GM12891 (cell line): ENCODE measurements at regions not wholly inside any gene's neighbourhood (a gene's known extent, or its start where the extent isn't known, plus 50 kb on each side); places are given as distances from the start of the nearest gene placed in this dataset.

Experiments used
- DNase-seq: peaks from one replicate; pipeline ENCODE4 v3.0.0; 2011; ENCODE audit warnings: low spot score; ENCODE audit not compliant: insufficient read length
- FAIRE-seq: peaks from 2 replicates; lab custom pipeline; 2011; peaks lifted over from hg19 to GRCh38; lab: Jason Lieb, UNC
- PAX5 ChIP-seq: IDR thresholded peaks from 2 replicates; pipeline ENCODE4 v1.6.1; 2011; ENCODE audit warnings: low read length, moderate library complexity, mild to moderate bottlenecking; ENCODE audit not compliant: insufficient read depth, severe bottlenecking
- POLR2A ChIP-seq: IDR thresholded peaks from 2 replicates; pipeline ENCODE4 v1.6.1; 2011; ENCODE audit warnings: low read depth, low read length, control low read depth
- POLR2AphosphoS5 ChIP-seq: IDR thresholded peaks from 2 replicates; pipeline ENCODE4 v1.6.1; 2011; ENCODE audit warnings: low read depth, low read length, control low read depth
- POU2F2 ChIP-seq: IDR thresholded peaks from 2 replicates; pipeline ENCODE4 v1.6.1; 2011; ENCODE audit warnings: low read depth, mild to moderate bottlenecking, control low read depth, low read length, moderate library complexity
- SPI1 ChIP-seq: IDR thresholded peaks from 2 replicates; pipeline ENCODE4 v1.6.1; 2011; ENCODE audit warnings: low read depth, low read length, control low read depth
- TAF1 ChIP-seq: IDR thresholded peaks from 2 replicates; pipeline ENCODE4 v1.6.1; 2011; ENCODE audit warnings: low read depth, low read length, control low read depth

DNA sequence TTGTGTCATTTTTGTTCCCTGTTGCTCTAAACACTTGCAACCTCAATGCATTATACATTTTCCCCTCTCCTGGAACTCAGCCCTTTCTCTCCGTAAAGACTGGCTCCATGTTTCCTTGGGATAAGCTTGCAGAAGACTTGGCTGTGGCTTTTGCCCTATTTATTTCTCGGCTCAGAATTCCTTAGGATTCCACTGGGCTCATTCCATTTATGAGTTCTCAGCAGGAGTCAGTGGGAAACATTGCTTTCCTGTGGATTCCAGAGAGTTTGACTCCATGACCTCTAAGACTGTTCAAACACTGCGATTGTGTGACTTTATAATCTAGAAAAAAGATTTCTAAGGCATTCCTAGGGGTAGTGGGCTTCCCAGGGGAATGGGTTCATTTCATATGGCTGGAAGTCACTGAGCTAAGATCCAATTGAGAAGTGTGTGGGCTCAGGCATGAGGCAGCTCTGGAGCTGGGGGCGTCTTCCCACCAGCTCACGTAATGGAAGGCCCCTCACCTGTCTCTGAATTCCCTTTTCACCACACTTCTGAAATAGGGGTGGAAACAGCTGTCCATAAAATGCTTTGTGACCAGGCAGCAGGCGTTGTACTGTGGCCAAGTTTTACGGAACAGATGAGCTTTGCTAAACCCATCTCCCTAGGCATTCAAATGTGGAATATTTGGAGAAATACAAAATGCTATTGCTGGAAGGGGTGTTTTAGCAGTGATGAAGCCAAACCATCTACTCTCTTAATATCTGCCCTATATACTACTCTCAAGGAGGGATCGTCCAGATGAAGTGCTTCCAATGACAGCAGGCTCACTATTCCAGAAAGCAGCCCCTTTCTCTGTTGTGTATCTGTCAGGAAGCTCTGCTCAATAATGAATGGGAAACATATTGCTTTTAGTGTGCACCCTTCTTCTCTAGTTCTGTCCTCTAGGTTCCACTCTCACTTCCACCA is 91.8 kb upstream of the BCL6 start:
- TF ChIP-seq POU2F2 (no peak), POLR2AphosphoS5 (no peak), POLR2A (no peak), SPI1 (no peak), PAX5 (no peak), TAF1 (no peak)
- FAIRE-seq: no peak
- DNase-seq: no peak

DNA sequence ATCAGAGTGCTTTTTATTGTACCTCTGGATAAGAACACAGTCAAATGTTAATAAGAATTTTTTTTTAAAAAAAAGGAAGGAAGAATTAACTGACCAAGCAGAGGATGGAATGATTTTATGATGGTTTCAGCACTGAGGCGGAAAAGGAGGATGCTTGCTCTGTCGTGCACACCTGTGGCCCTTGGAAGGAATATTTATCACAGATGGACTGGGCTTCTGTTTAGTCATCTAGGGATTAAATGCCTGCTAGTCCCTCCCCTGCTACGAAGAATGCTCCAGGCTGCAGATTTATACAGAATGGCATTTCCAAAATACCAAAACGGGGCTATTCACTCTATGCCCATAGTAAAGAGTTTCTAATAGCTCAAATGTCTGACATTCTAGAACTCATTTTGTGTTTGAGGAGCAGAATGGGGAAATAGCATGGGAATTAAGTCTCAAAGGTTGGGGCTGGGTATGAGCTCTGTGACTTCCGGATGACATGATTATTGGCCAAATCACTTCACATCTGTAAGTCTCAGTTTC is 92.8 kb upstream of the BCL6 start:
- TF ChIP-seq PAX5: no peak
- TF ChIP-seq POLR2A: no peak
- no peak for TF ChIP-seq POU2F2
- no peak for TF ChIP-seq TAF1
- TF ChIP-seq SPI1: no peak
- no peak for TF ChIP-seq POLR2AphosphoS5
- FAIRE-seq: no peak

DNA sequence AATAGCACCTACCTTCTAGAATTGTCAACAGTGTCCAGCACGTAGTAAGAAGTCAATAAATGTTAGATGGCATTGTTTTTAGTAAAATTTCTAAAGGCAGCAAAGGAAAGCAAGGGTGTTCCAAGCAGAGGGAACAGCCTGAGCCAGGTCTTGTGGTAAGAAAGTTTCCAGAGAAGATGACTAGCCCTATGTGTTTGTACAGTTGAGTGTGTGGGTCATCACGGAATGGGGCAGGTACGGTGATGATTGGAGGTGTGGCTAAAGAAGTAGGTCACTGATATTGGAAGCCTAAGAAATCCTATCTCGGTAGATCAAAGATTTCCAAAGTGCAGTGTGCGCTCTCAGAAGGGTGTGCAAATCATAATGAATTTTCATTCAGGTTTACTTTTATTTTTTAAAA is 94.2 kb upstream of the BCL6 start:
- TF ChIP-seq PAX5: no peak
- no peak for TF ChIP-seq SPI1
- TF ChIP-seq POU2F2: no peak
- no peak for TF ChIP-seq POLR2AphosphoS5
- TF ChIP-seq TAF1: no peak
- no peak for DNase-seq
- FAIRE-seq: no peak

More for the DNA sequence above, 92.8 kb upstream of the BCL6 start:
- DNase-seq: no peak

DNA sequence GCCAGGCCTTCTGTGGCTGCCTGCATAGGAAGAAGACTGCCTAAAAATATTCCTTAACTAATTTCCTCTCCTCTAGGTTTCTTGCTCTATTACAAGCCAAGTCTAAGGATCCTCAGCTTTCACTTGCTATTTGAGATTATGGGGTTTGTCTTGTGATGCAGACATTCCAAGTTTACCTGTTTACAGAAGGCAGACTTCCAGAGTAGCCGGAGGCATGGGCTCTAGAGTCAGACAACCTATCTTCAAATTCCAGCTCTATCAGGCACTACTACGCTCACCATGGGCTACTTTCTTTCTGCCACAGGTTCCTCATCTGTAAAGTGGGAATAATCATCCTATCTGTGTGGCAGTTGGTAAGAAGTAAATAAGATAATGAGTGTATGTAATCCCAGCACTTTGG is 95.6 kb upstream of the BCL6 start:
- no peak for FAIRE-seq
- TF ChIP-seq PAX5 (no peak), POLR2A (no peak), POU2F2 (no peak), POLR2AphosphoS5 (no peak), SPI1 (no peak)

DNA sequence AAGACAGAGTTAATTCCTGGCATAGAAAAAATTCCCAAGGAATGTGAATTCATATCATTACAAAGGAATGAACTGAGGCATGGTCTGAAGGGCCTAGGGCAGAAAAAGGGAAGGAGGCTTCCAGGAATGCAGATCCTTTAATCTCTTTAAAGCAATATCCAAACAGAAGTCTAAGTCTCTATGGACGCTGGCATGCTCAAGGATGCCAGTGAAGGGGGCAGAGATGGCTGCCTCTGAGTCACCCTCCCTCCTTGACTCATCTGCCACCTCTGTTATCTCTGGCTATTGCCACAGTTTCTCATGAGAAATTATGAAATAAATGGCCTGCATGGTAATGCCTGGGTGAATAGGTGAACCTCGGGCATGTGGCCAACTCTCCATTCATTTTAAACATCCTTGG is 96.3 kb upstream of the BCL6 start:
- no peak for DNase-seq
- TF ChIP-seq POLR2AphosphoS5 (no peak), POLR2A (no peak)
- no peak for FAIRE-seq

More for the DNA sequence above, 95.6 kb upstream of the BCL6 start:
- DNase-seq: no peak

DNA sequence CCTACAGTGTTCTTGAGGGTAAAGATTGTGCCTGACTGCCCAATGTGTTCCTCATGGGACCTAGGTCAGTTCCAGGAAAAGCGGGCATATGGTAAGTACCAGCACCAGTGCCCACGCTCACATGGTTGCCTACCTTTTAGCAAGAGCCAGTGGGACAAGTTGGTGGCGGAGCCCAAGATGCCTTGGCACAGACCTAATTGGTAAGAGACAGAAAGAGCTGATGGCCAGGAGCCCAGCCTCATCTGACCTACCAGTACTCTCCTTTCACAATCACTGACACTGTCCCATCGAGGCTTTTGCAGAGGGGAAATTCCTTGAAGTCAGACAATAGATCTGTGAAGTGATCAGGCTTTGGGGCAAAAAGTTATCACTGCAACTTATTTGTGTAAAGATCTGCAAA is 98.4 kb upstream of the BCL6 start:
- no peak for FAIRE-seq
- TF ChIP-seq POLR2AphosphoS5: no peak
- TF ChIP-seq TAF1: no peak
- no peak for TF ChIP-seq POU2F2
- no peak for TF ChIP-seq PAX5
- no peak for TF ChIP-seq POLR2A
- no peak for TF ChIP-seq SPI1
- no peak for DNase-seq

DNA sequence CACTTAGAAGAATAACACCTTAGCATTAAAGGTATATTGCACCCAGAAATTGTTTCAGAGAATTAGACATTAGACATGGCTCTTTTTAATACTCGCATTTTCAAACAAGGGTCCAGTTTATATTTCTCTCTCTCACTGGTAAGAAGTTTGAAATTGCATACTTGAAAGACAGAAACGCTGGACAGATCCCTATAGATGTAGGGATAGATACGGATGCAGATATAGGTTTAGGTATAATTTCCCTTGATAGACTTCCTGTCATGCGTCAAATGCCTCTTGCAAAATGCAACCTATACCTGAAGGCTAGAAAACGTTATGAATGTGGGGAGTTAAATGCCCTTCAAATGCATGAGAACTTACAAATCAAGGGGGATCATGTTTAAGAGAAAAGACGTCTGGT is 99.4 kb upstream of the BCL6 start:
- FAIRE-seq: no peak
- TF ChIP-seq TAF1 (no peak), POU2F2 (no peak)
- DNase-seq: no peak

DNA sequence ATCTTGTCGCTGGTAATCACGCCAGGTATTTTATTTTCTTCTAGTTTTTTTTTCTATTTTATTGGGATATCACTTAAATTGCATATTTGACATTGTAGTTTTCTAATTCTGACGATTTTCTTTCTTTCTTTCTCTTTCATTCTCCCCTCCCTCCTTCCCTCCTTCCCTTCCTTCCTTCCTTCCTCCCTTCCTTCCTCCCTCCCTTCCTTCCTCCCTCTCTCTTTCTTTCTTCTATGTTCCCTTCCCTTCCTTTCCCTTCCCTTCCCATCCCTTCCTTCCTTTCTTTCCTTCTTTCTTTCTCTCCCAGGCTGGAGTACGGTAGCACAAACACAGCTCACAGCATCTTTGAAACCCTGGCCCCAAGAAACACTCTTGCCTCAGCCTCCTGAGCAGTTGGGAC is 100.6 kb upstream of the BCL6 start:
- TF ChIP-seq PAX5: no peak
- no peak for TF ChIP-seq POLR2A
- no peak for FAIRE-seq
- no peak for DNase-seq

DNA sequence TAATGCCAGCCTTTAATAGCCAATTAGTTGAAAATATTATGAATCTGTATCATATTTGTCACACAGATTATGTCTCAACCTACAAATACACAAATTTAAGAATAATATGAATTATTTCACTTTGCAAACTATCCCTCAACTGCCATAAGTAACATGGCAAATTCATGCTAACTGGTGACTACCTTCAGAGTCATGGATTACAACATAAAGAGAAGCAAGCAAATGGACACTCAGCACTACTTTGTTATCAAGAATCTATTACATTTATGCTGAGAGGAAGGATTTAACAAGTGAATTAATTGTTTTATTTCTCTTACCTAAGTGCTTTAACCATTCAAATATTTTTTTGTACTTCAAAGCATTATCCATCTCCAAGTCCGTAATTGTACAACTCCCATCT is 103.1 kb upstream of the BCL6 start:
- FAIRE-seq (no peak), DNase-seq (no peak)
- TF ChIP-seq TAF1 (no peak), POLR2A (no peak)

DNA sequence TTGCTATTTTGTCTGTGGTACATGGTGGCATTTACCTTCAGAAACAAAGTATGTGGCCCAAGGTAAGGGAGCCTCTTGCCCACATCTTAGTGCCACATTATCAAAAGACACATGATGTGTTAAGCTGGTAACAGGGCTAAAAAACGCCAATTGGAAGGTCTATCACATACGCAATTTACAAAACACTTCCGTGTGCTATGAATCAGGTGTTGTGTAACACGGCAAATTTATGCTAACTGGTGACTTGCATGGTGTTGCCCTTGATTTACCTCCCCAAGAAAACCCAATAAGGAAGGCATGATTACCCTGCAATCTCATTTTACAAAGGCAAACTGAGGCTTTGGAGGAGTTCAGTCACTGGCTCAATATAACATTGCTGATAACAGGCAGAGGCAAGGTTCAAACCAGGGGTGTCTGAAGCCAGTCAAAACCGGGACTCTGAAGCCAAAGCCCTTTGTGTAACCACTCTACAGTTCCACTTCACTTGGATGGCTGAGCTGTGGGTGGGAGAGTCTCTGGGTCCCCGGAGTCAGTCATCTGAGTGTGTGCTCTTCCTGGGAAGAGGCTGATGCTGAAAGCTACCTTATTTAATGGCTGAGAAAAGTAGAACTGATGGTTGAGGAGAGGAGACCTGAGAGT is 103.9 kb upstream of the BCL6 start:
- TF ChIP-seq SPI1: no peak
- TF ChIP-seq PAX5: no peak
- no peak for TF ChIP-seq POU2F2
- no peak for TF ChIP-seq TAF1
- no peak for TF ChIP-seq POLR2AphosphoS5
- TF ChIP-seq POLR2A: no peak
- DNase-seq: no peak
- FAIRE-seq: no peak
